HepG2 (cell line): ENCODE measurements at regions not wholly inside any gene's neighbourhood (a gene's known extent, or its start where the extent isn't known, plus 50 kb on each side); places are given as distances from the start of the nearest gene placed in this dataset.

Experiments
- ATAC-seq: fragments of 200-7000 bp; cut with Tn5 transposase; 3 replicates; pipeline ENCODE4 v1.9.1; 2020; ENCODE audit warnings: mild to moderate bottlenecking, moderate library complexity
- BruUV-seq: library from RNA; stranded (reverse); fragments of 400-500 nt; replicated peaks from 2 replicates; lab custom pipeline; 2021; lab: Mats Ljungman, UMichigan
- CTCF ChIA-PET: fragments of 300-600 bp; formaldehyde crosslinking; extraction: SDS; loops from one replicate; lab custom pipeline; 2021; ENCODE audit warnings: low total read pairs, inconsistent platforms, low intra/inter-chr PET ratio; lab: Yijun Ruan, JAX
- POLR2A ChIA-PET: fragments of 350-600 bp; sonication (Branson Sonifier 250); formaldehyde crosslinking; loops from one replicate; lab custom pipeline; 2020; ENCODE audit warnings: antibody characterized with exemption, inconsistent platforms; lab: Yijun Ruan, JAX
- DNase-seq: peaks from one replicate; pipeline ENCODE4 v3.0.0-alpha.2; 2015; ENCODE audit warnings: low spot score
- FAIRE-seq: peaks from 3 replicates; lab custom pipeline; 2011; peaks lifted over from hg19 to GRCh38; lab: Jason Lieb, UNC
- H2AFZ ChIP-seq: one replicate; pipeline ENCODE4 v1.6.1; 2011; ENCODE audit warnings: low read length, inconsistent platforms
- H3K27ac ChIP-seq: fragments of 300-600 bp; 3 replicates; pipeline ENCODE4 v1.8.0; 2011; ENCODE audit warnings: mixed run types, mild to moderate bottlenecking, mixed read lengths, low read length, inconsistent platforms; ENCODE audit not compliant: insufficient read depth; ENCODE audit errors: extremely low read length
- H3K27me3 ChIP-seq, 2 experiments: fragments of 200-600 bp in 1 of 2; 2 replicates in 1 of 2; 3 replicates in 1 of 2; pipeline versions ENCODE4 v1.6.0 to v1.8.0; 2011; ENCODE audit warnings: low read length in 2 of 2, mild to moderate bottlenecking in 2 of 2, moderate library complexity in 2 of 2, inconsistent platforms in 1 of 2; ENCODE audit not compliant: insufficient read depth in 2 of 2, control insufficient read depth in 1 of 2
- H3K36me3 ChIP-seq, 2 experiments: fragments of 200-600 bp in 1 of 2; replicated peaks in 1 of 2; 2 replicates in 1 of 2; 3 replicates in 1 of 2; pipeline versions ENCODE4 v1.5.1 to v1.8.0; 2011; ENCODE audit warnings: low read length in 2 of 2, inconsistent platforms in 1 of 2; ENCODE audit not compliant: insufficient read depth in 2 of 2, control insufficient read depth in 1 of 2
- H3K4me1 ChIP-seq: 2 replicates; pipeline ENCODE4 v1.5.1; 2012; ENCODE audit warnings: low read length, inconsistent platforms; ENCODE audit not compliant: insufficient read depth
- H3K4me2 ChIP-seq: 2 replicates; pipeline ENCODE4 v1.6.0; 2011; ENCODE audit warnings: low read depth, low read length, inconsistent platforms
- H3K4me3 ChIP-seq, 3 experiments: fragments of 200-600 bp in 1 of 3; sonication (generic), shearing (Covaris generic) in 1 of 3; replicated peaks in 1 of 3; 2 replicates each; pipeline ENCODE4 v1.5.1; 2011 to 2016; ENCODE audit warnings: low read length in 3 of 3, inconsistent platforms in 2 of 3, low read depth in 2 of 3, mild to moderate bottlenecking in 2 of 3, control low read depth in 1 of 3, mixed read lengths in 1 of 3; ENCODE audit not compliant: insufficient read depth in 1 of 3
- H3K79me2 ChIP-seq: one replicate; pipeline ENCODE4 v1.6.1; 2011; ENCODE audit warnings: low read length, inconsistent platforms; ENCODE audit not compliant: insufficient read depth
- H3K9ac ChIP-seq: 2 replicates; pipeline ENCODE4 v1.6.0; 2011; ENCODE audit warnings: mild to moderate bottlenecking, low read depth, low read length, inconsistent platforms; ENCODE audit not compliant: insufficient read depth
- H3K9me3 ChIP-seq: 2 replicates; pipeline ENCODE4 v1.5.1; 2012; ENCODE audit warnings: mild to moderate bottlenecking, low read length
- H4K20me1 ChIP-seq: 2 replicates; pipeline ENCODE4 v1.6.0; 2011; ENCODE audit warnings: inconsistent platforms, mild to moderate bottlenecking, low read length, moderate library complexity; ENCODE audit not compliant: insufficient read depth
- ARNT2 ChIP-seq: sonication (generic); formaldehyde crosslinking; IDR thresholded peaks from 2 replicates; pipeline ENCODE4 v1.8.0; 2022; ENCODE audit warnings: mild to moderate bottlenecking, low read depth, missing genetic modification reagents, moderate library complexity
- BCLAF1 ChIP-seq: fragments of 450-650 bp; IDR thresholded peaks from 2 replicates; pipeline ENCODE4 v1.6.1; 2017; ENCODE audit warnings: mild to moderate bottlenecking
- FOXA1 ChIP-seq, 2 experiments: fragments of 450-650 bp in 1 of 2; sonication (generic) in 1 of 2; formaldehyde crosslinking in 1 of 2; IDR thresholded peaks; 2 replicates each; pipeline versions ENCODE4 v1.4.0 to v1.6.1; 2016 to 2020; ENCODE audit warnings: missing genetic modification reagents in 1 of 2
- MBD4 ChIP-seq: IDR thresholded peaks from 2 replicates; pipeline ENCODE4 v1.6.1; 2012; ENCODE audit warnings: low read length, inconsistent platforms, borderline replicate concordance
- MTA3 ChIP-seq: sonication (generic); formaldehyde crosslinking; IDR thresholded peaks from 2 replicates; pipeline ENCODE4 v1.4.0; 2020; ENCODE audit warnings: missing genetic modification reagents
- MTERF4 ChIP-seq: sonication (generic); formaldehyde crosslinking; IDR thresholded peaks from 2 replicates; pipeline ENCODE4 v1.8.0; 2023; ENCODE audit warnings: mild to moderate bottlenecking, missing genetic modification reagents
- NFIB ChIP-seq: sonication (generic); formaldehyde crosslinking; IDR thresholded peaks from 2 replicates; pipeline ENCODE4 v1.9.0; 2021; ENCODE audit warnings: missing genetic modification reagents, mild to moderate bottlenecking, borderline replicate concordance
- RARG ChIP-seq: sonication (generic); formaldehyde crosslinking; IDR thresholded peaks from 2 replicates; pipeline ENCODE4 v1.4.0; 2020; ENCODE audit warnings: low read depth, mild to moderate bottlenecking, missing genetic modification reagents
- RFX5 ChIP-seq: IDR thresholded peaks from 2 replicates; pipeline ENCODE4 v1.6.1; 2011; ENCODE audit warnings: low read depth, low read length, improper control_type of control experiment
- THRA ChIP-seq: sonication (generic); formaldehyde crosslinking; IDR thresholded peaks from 2 replicates; pipeline ENCODE4 v1.4.0; 2020; ENCODE audit warnings: missing genetic modification reagents, borderline replicate concordance
- ZNF484 ChIP-seq: sonication (generic); formaldehyde crosslinking; IDR thresholded peaks from 2 replicates; pipeline ENCODE4 v1.5.1; 2020; ENCODE audit warnings: mild to moderate bottlenecking, low read depth, missing genetic modification reagents, borderline replicate concordance
- ZNF790 ChIP-seq: sonication (generic); formaldehyde crosslinking; IDR thresholded peaks from 2 replicates; pipeline ENCODE4 v1.8.0; 2022; ENCODE audit warnings: missing genetic modification reagents, mild to moderate bottlenecking, borderline replicate concordance
- WGBS: methylation state at CpG from one replicate; pipeline ENCODE4 v1.1.6; 2017; ENCODE audit warnings: low lambda C conversion rate; 5-methylcytosine and 5-hydroxymethylcytosine counted together
- in situ Hi-C: cut with HindIII; loops from 2 replicates; pipeline ENCODE4 v1.10.0; 2017; ENCODE audit warnings: low pct_unique_long_range_greater_than_20kb; ENCODE audit not compliant: extremely low pct_ligation_motif_present
- intact Hi-C: fragments of 100-400 bp; cut with micrococcal nuclease; formaldehyde crosslinking; loops from one replicate; pipeline ENCODE4 v1.10.0; 2022; ENCODE audit not compliant: unreplicated experiment
- TF ChIP-seq, protein P1 (sequence below): sonication (generic); formaldehyde crosslinking; IDR thresholded peaks from 2 replicates; pipeline ENCODE4 v1.5.0; 2020; ENCODE audit warnings: missing genetic modification reagents

DNA sequence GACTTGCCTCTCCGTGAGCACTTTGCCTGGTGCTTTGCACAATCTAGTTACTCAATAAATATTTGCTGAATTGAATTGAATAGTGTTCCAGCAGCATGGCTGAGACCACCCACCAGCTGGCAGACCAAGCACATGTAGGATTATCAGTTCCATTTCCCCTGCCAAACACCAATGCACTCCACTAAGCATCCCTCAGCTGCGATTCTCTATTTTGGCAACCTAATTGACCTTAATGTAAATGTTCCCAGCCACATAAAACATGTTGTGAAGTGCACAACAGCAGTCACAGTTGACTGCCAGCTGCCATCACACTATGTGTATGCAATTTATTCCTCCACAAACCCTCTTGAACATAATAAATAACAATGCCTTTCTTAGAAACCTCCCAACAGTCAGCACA is 1879.4 kb upstream of the PIK3C3 start:
- intact Hi-C loops, result no loop called here
- in situ Hi-C loops, result no loop called here
- Histone ChIP-seq H3K79me2 (no peaks in the 10 kb centered on the region), H3K4me3 (no peak overlapping the region), H3K4me1 (no peaks in the 10 kb centered on the region), H3K9me3 (no peaks in the 10 kb centered on the region), H4K20me1 (no peaks in the 10 kb centered on the region), H3K27ac (no peak overlapping the region), H3K9ac (no peak overlapping the region)
- DNase-seq (no peak), ATAC-seq (no peak), FAIRE-seq (no peak)
- 0% methylated on average over 2 of the region's 2 CpGs for WGBS
- BruUV-seq, result no TSS peak
- POLR2A ChIA-PET, result no interaction called here
- TF ChIP-seq, protein P1, sequence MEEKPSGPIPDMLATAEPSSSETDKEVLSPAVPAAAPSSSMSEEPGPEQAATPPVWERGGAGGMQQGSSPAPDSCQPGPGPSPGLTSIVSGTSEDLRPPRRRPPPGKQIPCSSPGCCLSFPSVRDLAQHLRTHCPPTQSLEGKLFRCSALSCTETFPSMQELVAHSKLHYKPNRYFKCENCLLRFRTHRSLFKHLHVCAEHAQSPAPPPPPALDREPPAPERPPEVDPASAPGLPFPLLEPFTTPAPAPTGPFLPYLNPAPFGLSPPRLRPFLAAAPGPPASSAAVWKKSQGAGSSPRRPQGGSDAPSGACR (CRISPR knock-in tag), result no peak
- no peak for TF ChIP-seq MTA3 (CRISPR knock-in tag)
- TF ChIP-seq ZNF790 (CRISPR knock-in tag), result no peak
- TF ChIP-seq, all 625 proteins: peak for 0
- Histone ChIP-seq H3K4me2 (no peak overlapping the region), H2AFZ (no peak overlapping the region), H3K27me3 (no peaks in the 10 kb centered on the region), H3K36me3 (no peaks in the 10 kb centered on the region)
- CTCF ChIA-PET, result no interaction called here

GRCh38 chr18:40072761-40073160 is 1882.3 kb upstream of the PIK3C3 start:
- H3K4me1 ChIP-seq, result no peaks in the 10 kb centered on the region
- intact Hi-C loops, result no loop called here
- TF ChIP-seq ARNT2 (CRISPR knock-in tag) (no peak), RFX5 (no peak), ZNF484 (CRISPR knock-in tag) (no peak), FOXA1 (IDR thresholded peaks at IDR 0.05) (no peak), FOXA1 (CRISPR knock-in tag; IDR thresholded peaks at IDR 0.05) (no peak), RARG (CRISPR knock-in tag) (no peak), NFIB (CRISPR knock-in tag) (no peak), THRA (CRISPR knock-in tag) (no peak), BCLAF1 (no peak), MBD4 (no peak), MTERF4 (CRISPR knock-in tag) (no peak)

More at GRCh38 chr18:40072761-40073160, 1882.3 kb upstream of the PIK3C3 start:
- H3K4me3 ChIP-seq, result no peak overlapping the region
- no peaks in the 10 kb centered on the region for H3K36me3 ChIP-seq
- CTCF ChIA-PET, result no interaction called here
- H3K79me2 ChIP-seq, result no peaks in the 10 kb centered on the region
- POLR2A ChIA-PET, result no interaction called here
- H3K4me2 ChIP-seq, result no peak overlapping the region
- DNase-seq, result no peak
- WGBS, result 0% methylated on average over 2 of the region's 2 CpGs
- H3K9me3 ChIP-seq, result no peaks in the 10 kb centered on the region
- no peaks in the 10 kb centered on the region for H3K27me3 ChIP-seq
- no peak for FAIRE-seq
- no peak for ATAC-seq
- no peak overlapping the region for H2AFZ ChIP-seq
- H3K27ac ChIP-seq, result no peak overlapping the region
- in situ Hi-C loops, result no loop called here
- BruUV-seq, result no TSS peak
- H4K20me1 ChIP-seq, result no peaks in the 10 kb centered on the region
- H3K9ac ChIP-seq, result no peak overlapping the region
